GM12874 (cell line): ENCODE measurements at regions not wholly inside any gene's neighbourhood (a gene's known extent, or its start where the extent isn't known, plus 50 kb on each side); places are given as distances from the start of the nearest gene placed in this dataset.

Experiments
- TF ChIP-seq, protein P1 (sequence below): IDR thresholded peaks from 2 replicates; pipeline ENCODE4 v1.5.1; 2011; ENCODE audit warnings: low read depth, mild to moderate bottlenecking, control low read depth, low read length, moderate library complexity; ENCODE audit not compliant: insufficient read depth

DNA sequence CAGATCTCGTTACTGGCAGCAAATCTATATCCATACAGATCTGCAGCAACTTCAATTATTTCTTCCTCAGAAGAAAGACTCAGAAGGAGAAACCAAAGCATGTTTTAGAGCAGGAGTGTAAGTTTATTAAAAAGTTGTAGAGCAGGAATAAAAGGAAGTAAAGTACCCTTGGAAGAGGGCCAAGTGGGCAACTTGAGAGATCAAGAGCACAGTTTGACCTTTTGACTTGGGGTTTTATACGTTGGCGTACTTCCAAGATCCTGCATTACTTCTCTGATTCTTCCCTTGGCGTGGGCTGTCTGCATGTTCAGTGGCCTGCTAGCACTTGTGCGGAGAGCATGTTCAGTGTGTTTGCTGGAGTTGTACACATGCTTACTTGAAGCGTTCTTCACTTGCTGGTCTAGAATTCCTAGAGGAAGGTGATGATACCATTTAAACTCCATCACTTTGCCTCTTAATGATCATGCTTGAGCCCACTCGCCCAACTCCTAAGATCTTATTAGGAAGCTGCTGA lies 1114.7 kb upstream of the PABPC4L start:
- TF ChIP-seq, protein P1, sequence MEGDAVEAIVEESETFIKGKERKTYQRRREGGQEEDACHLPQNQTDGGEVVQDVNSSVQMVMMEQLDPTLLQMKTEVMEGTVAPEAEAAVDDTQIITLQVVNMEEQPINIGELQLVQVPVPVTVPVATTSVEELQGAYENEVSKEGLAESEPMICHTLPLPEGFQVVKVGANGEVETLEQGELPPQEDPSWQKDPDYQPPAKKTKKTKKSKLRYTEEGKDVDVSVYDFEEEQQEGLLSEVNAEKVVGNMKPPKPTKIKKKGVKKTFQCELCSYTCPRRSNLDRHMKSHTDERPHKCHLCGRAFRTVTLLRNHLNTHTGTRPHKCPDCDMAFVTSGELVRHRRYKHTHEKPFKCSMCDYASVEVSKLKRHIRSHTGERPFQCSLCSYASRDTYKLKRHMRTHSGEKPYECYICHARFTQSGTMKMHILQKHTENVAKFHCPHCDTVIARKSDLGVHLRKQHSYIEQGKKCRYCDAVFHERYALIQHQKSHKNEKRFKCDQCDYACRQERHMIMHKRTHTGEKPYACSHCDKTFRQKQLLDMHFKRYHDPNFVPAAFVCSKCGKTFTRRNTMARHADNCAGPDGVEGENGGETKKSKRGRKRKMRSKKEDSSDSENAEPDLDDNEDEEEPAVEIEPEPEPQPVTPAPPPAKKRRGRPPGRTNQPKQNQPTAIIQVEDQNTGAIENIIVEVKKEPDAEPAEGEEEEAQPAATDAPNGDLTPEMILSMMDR: no peak

DNA sequence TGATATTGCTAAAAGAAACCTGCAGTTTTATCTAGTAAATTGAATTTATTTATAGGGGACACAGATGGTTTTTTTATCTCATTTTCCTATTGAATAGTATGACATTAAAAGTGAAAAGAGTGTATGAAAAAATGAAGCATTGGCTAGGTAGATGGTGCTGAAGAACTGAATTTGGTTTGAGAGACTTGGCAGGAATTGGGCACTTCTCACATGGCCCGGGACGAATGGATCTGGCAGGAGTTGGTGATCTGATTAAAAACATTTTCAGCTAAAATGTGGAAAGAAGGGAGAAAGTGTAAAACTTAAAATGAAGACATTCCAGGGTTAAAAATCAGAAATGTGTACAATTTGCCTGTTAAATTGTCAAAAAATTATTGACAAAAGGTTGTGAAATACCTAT lies 1088.5 kb upstream of the PABPC4L start:
- TF ChIP-seq, protein P1: no peak

DNA sequence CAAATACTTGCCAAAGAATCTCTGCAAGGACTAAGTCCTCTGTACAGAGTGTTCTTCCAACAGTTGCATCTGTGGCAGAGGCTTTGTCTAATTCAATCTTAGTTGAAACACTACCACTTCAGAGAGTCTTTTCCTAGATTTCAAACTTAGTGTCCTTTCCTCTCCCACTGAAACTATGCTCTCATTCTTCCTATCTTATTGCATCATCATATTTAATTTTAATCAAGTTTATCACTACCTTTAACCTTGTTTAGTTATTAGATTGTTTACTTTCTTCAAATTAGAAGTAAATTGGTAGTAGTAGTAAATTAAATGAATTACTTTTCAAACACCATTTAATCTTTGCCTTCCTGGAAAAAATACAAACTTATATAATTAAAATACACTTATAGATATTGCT lies 1082.3 kb upstream of the PABPC4L start:
- TF ChIP-seq, protein P1: no peak

DNA sequence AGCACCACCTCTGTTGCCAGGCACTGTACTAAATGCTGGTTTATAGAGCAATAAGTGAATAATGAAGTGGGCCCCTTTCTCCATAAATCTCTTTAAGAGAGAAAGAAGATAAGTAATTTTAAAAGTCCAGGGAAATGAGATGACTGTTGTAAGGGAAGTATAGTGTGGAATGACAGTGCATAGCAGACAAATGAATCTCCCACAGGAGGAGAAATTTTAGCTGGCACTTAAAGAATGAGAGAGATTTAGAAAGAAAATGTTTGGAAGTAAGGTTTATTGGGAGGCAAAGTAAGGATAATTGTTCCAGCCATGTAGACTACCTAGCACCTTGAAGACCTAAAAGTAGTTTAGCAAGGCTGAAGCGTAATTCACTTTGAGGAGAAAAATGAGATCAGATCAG lies 1081.1 kb upstream of the PABPC4L start:
- TF ChIP-seq, protein P1: no peak

DNA sequence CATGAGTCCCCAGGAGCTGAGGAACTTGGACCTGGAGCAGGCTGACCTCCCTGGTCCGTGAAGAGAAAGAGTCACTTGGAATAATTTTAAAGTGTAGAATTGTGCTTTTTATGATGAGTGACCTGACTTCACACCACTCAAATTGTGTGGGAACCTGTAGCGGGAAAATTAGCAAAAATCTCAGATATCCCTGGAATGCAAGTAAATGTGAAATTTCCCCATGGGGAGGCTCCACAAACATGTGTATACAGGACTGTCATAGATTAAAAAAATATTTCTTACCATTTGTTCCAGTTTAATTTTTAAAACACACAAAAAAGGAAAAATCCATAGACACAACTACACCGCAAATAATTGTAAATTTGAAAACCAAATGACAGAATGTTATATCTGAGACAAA lies 1079.6 kb upstream of the PABPC4L start:
- TF ChIP-seq, protein P1: no peak

DNA sequence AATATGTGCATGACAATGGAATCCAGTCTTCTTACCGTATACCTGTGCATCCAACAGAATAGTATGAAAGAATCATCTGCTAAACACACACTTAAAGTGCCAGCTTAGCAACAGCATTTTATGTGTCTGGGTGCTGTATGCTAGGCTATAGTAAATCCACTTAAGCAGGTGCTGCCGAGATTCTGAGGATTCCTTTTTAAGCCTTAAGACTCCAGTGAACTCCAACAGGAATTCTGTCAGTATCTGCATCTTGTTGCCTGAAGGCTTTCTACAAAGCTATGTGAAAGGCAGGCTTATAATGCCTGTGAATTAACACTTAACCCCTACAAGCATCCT lies 1076.4 kb upstream of the PABPC4L start:
- TF ChIP-seq, protein P1: no peak

DNA sequence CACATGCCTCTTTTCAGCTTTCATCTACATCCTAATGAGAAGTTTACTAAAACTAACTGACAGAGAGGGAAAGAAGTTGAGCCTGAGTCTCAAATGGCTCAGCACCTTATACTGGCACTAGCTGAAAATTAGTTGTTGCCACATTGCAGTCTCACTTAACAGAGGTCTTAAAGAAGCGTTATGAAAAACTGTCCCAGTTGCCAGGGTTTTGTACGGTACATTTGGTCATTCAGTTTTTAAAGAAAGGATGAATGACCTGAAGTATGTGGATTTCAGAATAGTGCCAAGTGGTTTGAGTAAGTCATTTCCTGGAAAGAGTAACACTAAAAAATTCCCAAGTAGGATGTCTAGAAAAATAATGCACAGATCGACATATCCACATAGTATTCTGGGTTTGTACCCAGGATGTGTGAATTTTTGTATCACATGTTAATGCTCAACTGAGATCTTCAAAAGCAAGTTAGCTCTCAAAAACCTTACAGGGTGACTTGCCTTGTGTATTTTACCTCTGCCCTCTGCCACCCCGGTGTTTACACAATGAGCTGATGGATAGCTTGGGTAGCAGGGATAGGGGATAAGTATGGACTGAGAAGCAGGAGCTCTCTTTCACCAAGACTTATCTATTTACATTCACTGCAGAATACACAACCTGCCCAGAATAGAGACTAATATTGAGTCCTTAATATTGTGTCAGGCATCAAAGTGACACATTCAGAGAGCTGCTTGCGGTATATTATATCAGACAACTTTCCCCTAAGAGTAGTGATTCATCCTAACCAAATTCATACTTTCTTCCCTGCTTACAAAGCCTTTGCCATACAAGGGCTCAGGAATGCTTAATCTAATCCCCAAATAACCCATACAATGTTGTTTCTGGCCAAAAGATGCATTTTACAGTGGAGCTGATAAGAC lies 1075.7 kb upstream of the PABPC4L start:
- TF ChIP-seq, protein P1: no peak
